ENCODE measurements at regions not wholly inside any gene's neighbourhood (a gene's known extent, or its start where the extent isn't known, plus 50 kb on each side); places are given as distances from the start of the nearest gene placed in this dataset.
A peak's percentile ranks its signal among the peaks of the same experiment; 100 is the strongest.

DNA sequence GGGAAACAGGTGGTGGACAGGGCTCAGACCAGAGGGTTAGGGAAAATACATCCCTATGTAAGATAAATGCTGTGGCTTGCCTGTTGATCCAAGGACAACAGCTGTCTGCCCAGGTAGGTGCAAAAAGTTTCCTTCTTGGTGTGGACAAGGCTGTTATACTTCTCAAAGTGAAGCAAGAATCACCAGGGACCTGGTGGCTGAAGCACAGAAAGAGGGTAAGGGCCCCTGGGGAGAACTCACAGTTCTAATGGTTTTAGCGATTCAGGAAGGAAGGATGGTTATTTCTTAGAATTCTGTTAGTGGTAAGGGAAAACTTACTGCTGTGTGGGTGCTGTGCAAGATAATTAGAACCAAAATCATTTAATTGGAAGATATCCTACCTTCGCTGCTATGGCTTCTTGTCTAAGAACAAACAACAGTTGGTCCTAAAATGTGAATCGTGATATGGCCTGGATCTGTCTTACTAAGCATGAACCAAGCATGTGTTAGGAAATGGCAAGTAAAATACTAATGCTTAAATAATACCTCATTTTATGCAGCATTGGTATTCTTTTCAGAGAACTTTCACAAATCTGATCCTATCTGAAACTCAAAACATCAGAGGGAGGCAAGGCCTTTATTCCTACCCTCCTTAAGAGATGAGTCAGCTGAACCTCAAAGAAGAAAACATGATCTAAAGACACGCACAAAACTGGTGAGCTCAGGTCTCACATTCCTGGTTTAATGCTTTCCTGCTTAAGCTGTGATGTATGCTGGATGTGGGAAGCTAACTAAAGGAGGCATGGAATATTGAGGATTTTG is 159.2 kb upstream of the THUMPD2 start:
- peak; percentile 29 for DNase-seq (ENCODE audit: extremely low read depth, low read depth)
- no peak for TF ChIP-seq CTCF (IDR thresholded peaks at IDR 0.05; ENCODE audit: low read depth, low read length)

DNA sequence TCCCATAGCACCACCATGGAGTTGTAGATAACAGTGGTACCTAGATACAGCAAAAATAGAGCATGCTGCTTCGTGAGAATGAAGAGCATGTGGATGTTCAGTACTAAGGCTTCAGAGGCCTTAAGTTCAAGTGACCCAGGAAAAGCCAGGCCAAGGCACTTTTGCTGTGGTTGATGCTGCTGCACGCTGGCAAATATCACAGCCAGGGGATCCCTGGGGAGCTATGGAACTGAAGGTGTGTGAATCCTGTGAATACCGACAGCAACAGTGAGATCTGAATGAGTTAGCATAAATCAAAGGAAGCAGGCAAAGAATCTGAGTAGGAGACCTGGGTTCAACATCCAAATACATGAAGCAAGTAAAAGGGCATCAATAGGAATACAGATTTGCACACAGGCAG is 158.6 kb upstream of the THUMPD2 start:
- no peak for DNase-seq (ENCODE audit: extremely low read depth, low read depth)
- no peak for TF ChIP-seq CTCF (IDR thresholded peaks at IDR 0.05; ENCODE audit: low read depth, low read length)

DNA sequence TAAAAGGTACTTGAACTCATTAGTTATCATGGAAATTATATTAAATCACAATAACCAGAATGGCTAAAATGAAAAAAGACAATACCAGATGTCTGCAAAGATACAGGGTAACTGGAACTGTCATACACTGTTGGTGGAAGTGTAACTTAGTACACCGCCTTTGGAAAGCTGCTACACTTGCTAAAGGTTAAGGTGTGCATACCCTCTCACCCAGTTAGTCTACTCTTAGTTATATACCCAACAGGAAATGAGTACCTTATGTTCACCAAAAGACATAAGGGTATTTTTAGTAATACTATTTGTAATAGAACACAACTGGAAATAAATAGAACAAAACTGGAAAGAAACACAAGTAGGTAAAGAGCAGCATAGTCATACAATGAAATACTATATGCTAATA is 155.8 kb upstream of the THUMPD2 start:
- DNase-seq (ENCODE audit: extremely low read depth, low read depth): no peak
- no peak for TF ChIP-seq CTCF (IDR thresholded peaks at IDR 0.05; ENCODE audit: low read depth, low read length)

DNA sequence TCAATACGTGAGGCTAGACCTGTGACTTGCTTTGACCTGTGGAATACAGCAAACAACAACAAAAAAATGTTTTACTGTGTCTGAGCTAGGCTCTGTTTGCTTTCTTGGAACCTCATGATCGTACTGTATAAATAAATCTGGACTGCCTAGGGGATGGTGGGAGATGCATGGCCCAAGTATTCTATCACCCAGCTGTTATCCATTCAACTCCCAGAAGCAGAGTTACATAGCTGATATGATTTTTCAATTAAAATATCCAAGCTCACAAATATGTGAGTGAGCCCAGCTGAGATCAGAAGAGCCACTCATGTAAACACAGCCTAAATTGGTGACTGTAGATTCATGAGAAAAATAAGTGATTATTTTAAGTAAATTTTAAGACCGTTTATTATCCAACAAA is 154.1 kb upstream of the THUMPD2 start:
- TF ChIP-seq CTCF (IDR thresholded peaks at IDR 0.05; ENCODE audit: low read depth, low read length): no peak
- DNase-seq (ENCODE audit: extremely low read depth, low read depth): no peak

DNA sequence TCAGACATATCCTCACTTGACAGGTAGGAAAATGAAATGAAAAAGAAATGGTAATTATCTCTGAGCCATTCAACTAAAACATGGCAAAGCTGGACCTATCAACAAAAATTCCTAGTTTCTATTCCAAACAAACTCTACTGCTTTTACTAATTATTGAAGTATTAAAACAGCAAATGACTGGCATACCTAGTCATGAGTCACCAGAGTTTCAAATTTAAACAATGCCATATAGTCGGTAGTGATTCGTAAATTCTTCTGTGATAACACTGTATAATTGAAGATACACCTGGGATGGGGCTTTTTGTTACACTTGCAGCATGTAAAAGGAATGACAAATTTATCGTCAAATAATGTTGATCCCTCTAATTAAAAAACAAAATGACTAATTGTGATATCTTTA is 153.1 kb upstream of the THUMPD2 start:
- no peak for TF ChIP-seq CTCF (IDR thresholded peaks at IDR 0.05; ENCODE audit: low read depth, low read length)
- no peak for DNase-seq (ENCODE audit: extremely low read depth, low read depth)

DNA sequence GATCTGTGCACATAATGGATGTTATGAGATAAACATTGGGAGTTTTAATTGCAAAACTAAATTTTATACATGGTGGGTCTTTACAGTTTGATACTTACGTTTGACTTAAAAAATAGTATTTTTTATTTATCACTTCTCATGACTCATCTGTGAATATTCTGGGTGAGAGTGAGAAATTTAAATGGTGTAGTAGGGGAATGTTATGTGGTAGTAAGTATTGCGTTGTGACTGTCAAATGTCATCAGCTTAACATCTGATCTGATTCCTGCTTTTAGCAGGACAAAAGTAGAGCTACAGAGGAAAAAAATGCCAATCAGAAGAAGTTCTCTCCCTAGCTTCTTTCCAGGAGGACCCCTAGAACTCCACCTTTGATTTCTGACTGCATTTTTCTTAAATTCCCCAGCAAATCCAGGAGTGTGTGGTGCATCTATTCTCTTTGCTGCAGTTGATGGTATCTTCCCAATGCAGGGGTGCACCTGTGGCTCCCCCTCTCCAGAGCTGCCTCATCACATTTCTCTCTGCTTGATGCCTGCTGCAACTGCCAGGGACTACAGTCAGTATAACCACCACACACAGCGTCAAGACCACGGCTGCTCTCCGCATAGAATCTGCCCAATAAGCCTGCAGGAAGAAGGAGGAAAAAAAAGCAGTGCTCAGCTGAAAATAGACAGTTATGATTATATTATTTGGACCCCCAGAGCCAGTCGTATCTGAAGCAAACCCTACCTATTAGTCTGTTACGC is 151.3 kb upstream of the THUMPD2 start:
- no peak for TF ChIP-seq CTCF (IDR thresholded peaks at IDR 0.05; ENCODE audit: low read depth, low read length)
- DNase-seq (ENCODE audit: extremely low read depth, low read depth): no peak

- TF ChIP-seq CTCF (IDR thresholded peaks at IDR 0.05; ENCODE audit: low read depth, low read length): no peak
Observed at GRCh38 chr2:39929531-39929930, 150.5 kb upstream of the THUMPD2 start.

More at GRCh38 chr2:39929531-39929930, 150.5 kb upstream of the THUMPD2 start:
- no peak for DNase-seq (ENCODE audit: extremely low read depth, low read depth)

Data from AG09319 (cell line).